NB4 (cell line): ENCODE measurements at regions not wholly inside any gene's neighbourhood (a gene's known extent, or its start where the extent isn't known, plus 50 kb on each side); places are given as distances from the start of the nearest gene placed in this dataset.

ENCODE experiments used
- DNase-seq: peaks from one replicate; pipeline ENCODE4 v3.0.0; 2010; ENCODE audit warnings: low read depth
- H3K4me3 ChIP-seq: one replicate; pipeline ENCODE4 v1.5.1; 2011; ENCODE audit warnings: mild to moderate bottlenecking, low read depth, low read length, moderate library complexity
- CTCF ChIP-seq: IDR thresholded peaks from one replicate; pipeline ENCODE4 v1.5.1; 2012; ENCODE audit warnings: low read depth, low read length
- MAX ChIP-seq: IDR thresholded peaks from 2 replicates; pipeline ENCODE4 v1.6.1; 2011; ENCODE audit warnings: low read depth, low read length
- MYC ChIP-seq: IDR thresholded peaks from 2 replicates; pipeline ENCODE4 v1.6.1; 2011; ENCODE audit warnings: low read depth, low read length
- POLR2A ChIP-seq: IDR thresholded peaks from 2 replicates; pipeline ENCODE4 v1.6.1; 2011; ENCODE audit warnings: mild to moderate bottlenecking; ENCODE audit not compliant: insufficient read length; ENCODE audit errors: extremely low read depth

GRCh38 chr13:53201454-53202225 lies 173.0 kb downstream of the OLFM4 start:
- H3K4me3 ChIP-seq, result no peak overlapping the region
- TF ChIP-seq CTCF, result no peak
- DNase-seq, result no peak

- no peak for DNase-seq
- no peak for TF ChIP-seq CTCF
- no peak for TF ChIP-seq MYC
- TF ChIP-seq MAX, result peak; percentile 68
- H3K4me3 ChIP-seq, result no peak overlapping the region
Observed at GRCh38 chr13:53204598-53204997, 176.0 kb downstream of the OLFM4 start.

GRCh38 chr13:53206455-53206854 lies 177.8 kb downstream of the OLFM4 start:
- H3K4me3 ChIP-seq, result no peak overlapping the region
- DNase-seq, result peak; percentile 10
- TF ChIP-seq CTCF, result no peak
- TF ChIP-seq MAX, result no peak

- TF ChIP-seq MAX, result no peak
- no peak for TF ChIP-seq CTCF
- TF ChIP-seq POLR2A, result no peak
- no peak for TF ChIP-seq MYC
- DNase-seq, result no peak
- no peak overlapping the region for H3K4me3 ChIP-seq
Observed at GRCh38 chr13:53207556-53207955, 178.9 kb downstream of the OLFM4 start.

GRCh38 chr13:53214433-53214832 lies 185.8 kb downstream of the OLFM4 start:
- H3K4me3 ChIP-seq, result no peak overlapping the region
- no peak for DNase-seq
- no peak for TF ChIP-seq CTCF
- no peak for TF ChIP-seq MYC
- no peak for TF ChIP-seq MAX
- no peak for TF ChIP-seq POLR2A

- DNase-seq, result no peak
- TF ChIP-seq CTCF, result no peak
- TF ChIP-seq POLR2A, result no peak
- TF ChIP-seq MYC, result no peak
- H3K4me3 ChIP-seq, result no peak overlapping the region
Observed at GRCh38 chr13:53215563-53215962, 186.9 kb downstream of the OLFM4 start.
